ENCODE measurements at regions not wholly inside any gene's neighbourhood (a gene's known extent, or its start where the extent isn't known, plus 50 kb on each side); places are given as distances from the start of the nearest gene placed in this dataset.
A peak's percentile ranks its signal among the peaks of the same experiment; 100 is the strongest.

DNA sequence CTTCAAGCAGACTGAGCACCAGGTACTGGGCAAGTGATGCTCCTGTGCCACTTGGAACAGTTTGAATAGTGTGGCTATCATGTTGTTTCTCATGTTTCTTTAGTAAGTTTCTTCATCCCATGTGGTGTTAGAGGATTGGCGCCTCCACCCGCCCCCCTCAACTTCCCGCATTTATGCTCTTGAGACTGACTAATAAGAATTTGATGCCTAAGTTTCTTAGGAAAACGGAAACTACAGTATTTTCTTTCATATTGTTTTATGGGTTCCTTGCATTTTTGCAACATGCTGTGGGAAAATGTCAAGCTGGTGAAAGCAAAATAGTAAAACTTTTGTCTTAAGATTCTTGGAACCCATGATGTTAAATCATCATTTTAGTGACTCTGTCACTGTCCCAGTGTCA, 101.2 kb upstream of the SLC4A4 start:
- no peak for DNase-seq (ENCODE audit: low spot score)
- no peak for ATAC-seq (ENCODE audit: low FRiP score)
- TF ChIP-seq CTCF (IDR thresholded peaks at IDR 0.05), result no peak

GRCh38 chr4:71239365-71239764, 99.5 kb upstream of the SLC4A4 start:
- TF ChIP-seq CTCF (IDR thresholded peaks at IDR 0.05), result no peak
- no peak for DNase-seq (ENCODE audit: low spot score)
- ATAC-seq (ENCODE audit: low FRiP score), result peak; percentile 65

DNA sequence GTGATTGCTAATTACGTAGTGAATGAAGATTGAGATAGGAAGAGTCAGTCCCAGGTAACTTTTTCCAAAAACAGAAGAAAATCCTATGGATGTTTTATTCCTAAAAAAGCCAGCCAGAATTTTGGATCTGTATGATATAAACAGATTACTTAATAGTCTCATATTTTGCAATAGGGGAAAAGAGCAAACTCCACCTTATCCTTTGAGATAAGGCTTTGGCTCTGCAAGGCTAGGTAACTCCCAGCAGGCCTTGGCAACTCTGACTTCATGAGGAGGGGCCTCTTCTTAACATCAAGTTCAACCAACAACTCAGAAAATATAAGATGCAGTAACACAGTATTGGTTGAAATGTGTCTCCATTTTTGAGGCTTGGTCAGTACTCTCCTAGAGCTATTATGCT, 98.7 kb upstream of the SLC4A4 start:
- ATAC-seq (ENCODE audit: low FRiP score) (peak; percentile 27), DNase-seq (ENCODE audit: low spot score) (no peak)
- no peak for TF ChIP-seq CTCF (IDR thresholded peaks at IDR 0.05)

- DNase-seq (ENCODE audit: low spot score) (no peak), ATAC-seq (ENCODE audit: low FRiP score) (no peak)
- TF ChIP-seq CTCF (IDR thresholded peaks at IDR 0.05), result no peak
Observed at GRCh38 chr4:71241501-71242288, 97.1 kb upstream of the SLC4A4 start.

- TF ChIP-seq CTCF (IDR thresholded peaks at IDR 0.05), result no peak
- ATAC-seq (ENCODE audit: low FRiP score) (no peak), DNase-seq (ENCODE audit: low spot score) (no peak)
Observed at GRCh38 chr4:71243091-71243833, 95.6 kb upstream of the SLC4A4 start.

DNA sequence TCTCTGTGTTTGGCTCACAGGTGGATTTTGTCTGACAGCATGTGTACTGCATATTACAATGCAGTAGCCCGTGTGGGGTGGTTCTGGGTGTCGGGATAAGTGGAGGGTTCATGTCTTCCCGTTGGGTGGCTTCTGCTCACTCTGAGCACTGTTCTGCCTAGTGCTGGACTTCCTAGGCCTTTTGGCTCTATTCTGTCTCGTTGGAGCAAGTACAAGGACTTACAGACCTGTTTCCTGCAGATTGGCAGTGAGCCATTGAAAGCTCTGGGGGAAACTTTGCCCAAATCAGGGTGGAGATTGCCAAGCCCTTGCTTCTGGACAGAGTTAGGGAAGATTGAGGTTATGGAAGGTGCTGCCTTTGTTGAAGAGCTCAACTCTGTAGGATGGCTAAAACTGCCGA, 91.1 kb upstream of the SLC4A4 start:
- ATAC-seq (ENCODE audit: low FRiP score), result no peak
- no peak for DNase-seq (ENCODE audit: low spot score)
- TF ChIP-seq CTCF (IDR thresholded peaks at IDR 0.05), result no peak

GRCh38 chr4:71251261-71251660, 87.6 kb upstream of the SLC4A4 start:
- ATAC-seq (ENCODE audit: low FRiP score), result peak; percentile 73

More at GRCh38 chr4:71251261-71251660, 87.6 kb upstream of the SLC4A4 start:
- no peak for DNase-seq (ENCODE audit: low spot score)
- TF ChIP-seq CTCF (IDR thresholded peaks at IDR 0.05), result no peak

Data from omental fat pad (tissue), 3 donors.